ENCODE measurements at regions not wholly inside any gene's neighbourhood (a gene's known extent, or its start where the extent isn't known, plus 50 kb on each side); places are given as distances from the start of the nearest gene placed in this dataset.
"Not testable (repeated sequence)": the region's sequence is repeated elsewhere in the genome, so short reads cannot be mapped to it uniquely, and the experiment has no call there.

DNA sequence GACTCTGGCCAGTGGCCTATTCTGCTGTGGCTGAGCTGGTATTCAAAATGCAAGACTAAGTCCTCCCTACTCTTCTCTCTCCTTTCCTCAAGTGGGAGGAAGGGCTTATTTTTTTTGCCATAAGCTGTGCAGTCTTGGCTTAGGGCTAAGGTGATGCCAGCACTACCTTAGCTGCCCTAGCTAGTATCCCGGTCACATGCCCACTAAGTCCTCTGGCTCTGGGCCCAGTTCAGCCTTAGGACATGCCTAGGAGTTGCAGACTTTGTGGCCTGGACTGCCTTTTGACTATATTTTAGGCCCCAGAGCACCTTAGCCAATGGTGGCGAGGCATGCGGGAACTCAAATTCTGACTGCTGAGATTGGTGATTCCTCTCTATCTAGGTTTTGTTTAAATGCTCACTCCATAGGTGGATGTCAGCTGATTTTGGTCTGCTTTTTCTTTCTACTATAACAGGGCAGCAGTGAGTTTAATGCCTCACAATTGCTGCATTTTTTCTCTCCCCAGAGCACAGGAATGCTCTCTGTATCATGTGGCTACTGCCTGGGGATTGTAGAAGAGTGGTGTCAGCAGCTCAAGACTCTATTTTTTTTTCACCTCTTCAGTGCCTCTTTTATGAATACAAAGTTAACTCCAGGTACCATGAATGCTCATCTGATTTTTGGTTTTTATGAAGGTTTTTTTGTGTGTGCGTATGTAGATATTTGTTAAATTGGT is 472.9 kb upstream of the GRID2 start:
- peaks cover 28% of the 10 kb centered on the region for H3K9me3 ChIP-seq (replicated peaks; ENCODE audit: control insufficient read depth, low read depth, low read length)
- no peaks in the 10 kb centered on the region for H3K4me1 ChIP-seq (ENCODE audit: control insufficient read depth, insufficient read depth, low read length)
- H3K4me3 ChIP-seq (ENCODE audit: low read length), result no peak overlapping the region
- no peaks in the 10 kb centered on the region for H3K27me3 ChIP-seq (ENCODE audit: control insufficient read depth, insufficient read depth, low read length)
- no peak overlapping the region for H3K27ac ChIP-seq (ENCODE audit: low read length)
- no peaks in the 10 kb centered on the region for H3K36me3 ChIP-seq (ENCODE audit: control insufficient read depth, insufficient read depth, low read length)
- WGBS (ENCODE audit: insufficient coverage), result 90% methylated on average over 2 of the region's 4 CpGs
- DNase-seq, result no peak

- Histone ChIP-seq H3K36me3 (ENCODE audit: control insufficient read depth, insufficient read depth, low read length) (no peaks in the 10 kb centered on the region), H3K4me1 (ENCODE audit: control insufficient read depth, insufficient read depth, low read length) (no peaks in the 10 kb centered on the region), H3K9me3 (replicated peaks; ENCODE audit: control insufficient read depth, low read depth, low read length) (peaks cover 17% of the 10 kb centered on the region), H3K27me3 (ENCODE audit: control insufficient read depth, insufficient read depth, low read length) (no peaks in the 10 kb centered on the region), H3K27ac (ENCODE audit: low read length) (no peak overlapping the region), H3K4me3 (ENCODE audit: low read length) (no peak overlapping the region)
- WGBS (ENCODE audit: insufficient coverage), result no CpG with 5 or more reads among the region's 1 CpG
- no peak for DNase-seq
These were observed 466.1 kb upstream of the GRID2 start for GRCh38 chr4:91837608-91838029.

GRCh38 chr4:91838181-91838861 is 465.4 kb upstream of the GRID2 start:
- no peaks in the 10 kb centered on the region for H3K4me1 ChIP-seq (ENCODE audit: control insufficient read depth, insufficient read depth, low read length)
- H3K4me3 ChIP-seq (ENCODE audit: low read length), result no peak overlapping the region
- no peaks in the 10 kb centered on the region for H3K27me3 ChIP-seq (ENCODE audit: control insufficient read depth, insufficient read depth, low read length)
- no CpG with 5 or more reads among the region's 2 CpGs for WGBS (ENCODE audit: insufficient coverage)
- H3K9me3 ChIP-seq (replicated peaks; ENCODE audit: control insufficient read depth, low read depth, low read length), result peaks cover 11% of the 10 kb centered on the region
- H3K27ac ChIP-seq (ENCODE audit: low read length), result no peak overlapping the region
- peak; percentile 11 for DNase-seq
- H3K36me3 ChIP-seq (ENCODE audit: control insufficient read depth, insufficient read depth, low read length), result no peaks in the 10 kb centered on the region

DNA sequence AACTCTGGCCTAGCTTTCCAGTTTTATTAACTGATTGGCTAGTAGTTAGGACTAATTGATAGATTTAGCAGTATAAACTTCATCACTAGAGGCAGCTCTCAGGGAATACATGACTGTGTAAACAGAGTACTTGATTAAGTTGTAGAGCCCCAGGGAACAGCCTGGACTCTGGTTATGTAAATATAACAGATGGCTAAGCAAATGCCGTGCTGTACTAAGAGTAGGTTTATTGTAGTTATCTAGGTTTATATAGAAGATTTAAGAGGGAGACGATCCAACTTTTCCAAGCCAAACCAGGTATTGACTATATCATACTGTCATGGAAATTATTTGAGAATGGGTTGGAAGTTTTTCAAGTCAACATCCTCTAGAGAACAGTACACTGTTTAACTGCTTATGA is 463.4 kb upstream of the GRID2 start:
- Histone ChIP-seq H3K36me3 (ENCODE audit: control insufficient read depth, insufficient read depth, low read length) (no peaks in the 10 kb centered on the region), H3K4me1 (ENCODE audit: control insufficient read depth, insufficient read depth, low read length) (no peaks in the 10 kb centered on the region), H3K27ac (ENCODE audit: low read length) (no peak overlapping the region), H3K27me3 (ENCODE audit: control insufficient read depth, insufficient read depth, low read length) (no peaks in the 10 kb centered on the region), H3K4me3 (ENCODE audit: low read length) (no peak overlapping the region), H3K9me3 (replicated peaks; ENCODE audit: control insufficient read depth, low read depth, low read length) (no peaks in the 10 kb centered on the region)
- WGBS (ENCODE audit: insufficient coverage), result no CpG with 5 or more reads among the region's 2 CpGs
- no peak for DNase-seq

DNA sequence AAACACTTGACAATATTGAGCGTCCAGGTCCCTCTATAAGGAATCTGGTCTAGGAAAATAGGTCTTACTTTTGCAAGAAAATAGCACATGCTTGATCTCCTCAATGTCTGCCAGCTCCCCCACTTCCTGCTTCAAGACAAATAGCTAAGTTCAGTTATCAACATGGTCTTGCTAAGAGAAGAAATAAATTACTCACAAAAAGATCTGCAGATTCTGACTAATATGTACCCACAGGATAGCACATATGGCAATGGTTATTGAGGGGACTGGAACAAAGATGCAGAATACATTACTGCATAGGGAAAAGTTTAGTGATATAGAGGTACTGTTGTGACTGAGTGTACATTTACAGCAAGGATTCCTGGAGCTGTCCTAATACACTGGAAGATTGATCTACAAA is 457.5 kb upstream of the GRID2 start:
- WGBS (ENCODE audit: insufficient coverage), result no CpG with 5 or more reads among the region's 1 CpG

GRCh38 chr4:91851456-91851855 is 452.3 kb upstream of the GRID2 start:
- H3K9me3 ChIP-seq (replicated peaks; ENCODE audit: control insufficient read depth, low read depth, low read length), result peaks cover 2% of the 10 kb centered on the region
- no peaks in the 10 kb centered on the region for H3K4me1 ChIP-seq (ENCODE audit: control insufficient read depth, insufficient read depth, low read length)
- WGBS (ENCODE audit: insufficient coverage), result 100% methylated on average over 4 of the region's 4 CpGs
- H3K36me3 ChIP-seq (ENCODE audit: control insufficient read depth, insufficient read depth, low read length), result no peaks in the 10 kb centered on the region
- DNase-seq, result no peak
- no peak overlapping the region for H3K27ac ChIP-seq (ENCODE audit: low read length)
- no peak overlapping the region for H3K4me3 ChIP-seq (ENCODE audit: low read length)
- no peaks in the 10 kb centered on the region for H3K27me3 ChIP-seq (ENCODE audit: control insufficient read depth, insufficient read depth, low read length)

More for the DNA sequence above, 457.5 kb upstream of the GRID2 start:
- Histone ChIP-seq H3K36me3 (ENCODE audit: control insufficient read depth, insufficient read depth, low read length) (no peaks in the 10 kb centered on the region), H3K27me3 (ENCODE audit: control insufficient read depth, insufficient read depth, low read length) (no peaks in the 10 kb centered on the region), H3K4me1 (ENCODE audit: control insufficient read depth, insufficient read depth, low read length) (no peaks in the 10 kb centered on the region), H3K4me3 (ENCODE audit: low read length) (no peak overlapping the region), H3K9me3 (replicated peaks; ENCODE audit: control insufficient read depth, low read depth, low read length) (no peaks in the 10 kb centered on the region), H3K27ac (ENCODE audit: low read length) (no peak overlapping the region)
- DNase-seq, result no peak

- Histone ChIP-seq H3K36me3 (ENCODE audit: control insufficient read depth, insufficient read depth, low read length) (no peaks in the 10 kb centered on the region), H3K9me3 (replicated peaks; ENCODE audit: control insufficient read depth, low read depth, low read length) (no peaks in the 10 kb centered on the region), H3K27ac (ENCODE audit: low read length) (no peak overlapping the region), H3K27me3 (ENCODE audit: control insufficient read depth, insufficient read depth, low read length) (no peaks in the 10 kb centered on the region), H3K4me1 (ENCODE audit: control insufficient read depth, insufficient read depth, low read length) (no peaks in the 10 kb centered on the region), H3K4me3 (ENCODE audit: low read length) (no peak overlapping the region)
- no peak for DNase-seq
- WGBS (ENCODE audit: insufficient coverage), result no CpG with 5 or more reads among the region's 1 CpG
These were observed 415.8 kb upstream of the GRID2 start for GRCh38 chr4:91887926-91888325.

GRCh38 chr4:91891217-91891616 is 412.5 kb upstream of the GRID2 start:
- not testable (repeated sequence) for H3K36me3 ChIP-seq (ENCODE audit: control insufficient read depth, insufficient read depth, low read length); H3K27ac ChIP-seq (ENCODE audit: low read length); DNase-seq; H3K27me3 ChIP-seq (ENCODE audit: control insufficient read depth, insufficient read depth, low read length); H3K4me1 ChIP-seq (ENCODE audit: control insufficient read depth, insufficient read depth, low read length); H3K9me3 ChIP-seq (replicated peaks; ENCODE audit: control insufficient read depth, low read depth, low read length); H3K4me3 ChIP-seq (ENCODE audit: low read length)
- WGBS (ENCODE audit: insufficient coverage), result 97% methylated on average over 4 of the region's 5 CpGs

DNA sequence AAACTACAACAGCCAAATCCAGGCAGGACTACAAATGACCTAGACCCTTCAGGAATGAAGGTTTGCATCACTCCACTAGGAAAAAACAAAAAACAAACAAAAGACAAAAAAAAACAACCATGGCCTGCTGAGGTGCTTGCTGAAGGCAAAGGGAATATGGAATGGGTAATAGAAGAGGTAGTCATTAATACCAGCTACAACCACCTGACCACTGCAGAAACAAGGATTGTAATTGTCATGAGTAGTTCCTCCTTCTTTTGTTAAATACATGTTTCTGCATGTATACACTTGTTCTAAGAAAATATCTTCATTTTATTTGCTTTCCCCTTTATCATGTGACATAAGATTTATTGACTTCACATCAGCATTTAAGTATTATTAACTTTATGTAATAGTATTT is 409.8 kb upstream of the GRID2 start:
- Histone ChIP-seq H3K27me3 (ENCODE audit: control insufficient read depth, insufficient read depth, low read length) (no peaks in the 10 kb centered on the region), H3K36me3 (ENCODE audit: control insufficient read depth, insufficient read depth, low read length) (no peaks in the 10 kb centered on the region), H3K9me3 (replicated peaks; ENCODE audit: control insufficient read depth, low read depth, low read length) (no peaks in the 10 kb centered on the region), H3K4me1 (ENCODE audit: control insufficient read depth, insufficient read depth, low read length) (no peaks in the 10 kb centered on the region), H3K27ac (ENCODE audit: low read length) (no peak overlapping the region), H3K4me3 (ENCODE audit: low read length) (no peak overlapping the region)
- DNase-seq, result no peak

GRCh38 chr4:91904556-91904955 is 399.2 kb upstream of the GRID2 start:
- Histone ChIP-seq H3K4me1 (ENCODE audit: control insufficient read depth, insufficient read depth, low read length) (no peaks in the 10 kb centered on the region), H3K9me3 (replicated peaks; ENCODE audit: control insufficient read depth, low read depth, low read length) (no peaks in the 10 kb centered on the region), H3K4me3 (ENCODE audit: low read length) (no peak overlapping the region), H3K27me3 (ENCODE audit: control insufficient read depth, insufficient read depth, low read length) (no peaks in the 10 kb centered on the region), H3K36me3 (ENCODE audit: control insufficient read depth, insufficient read depth, low read length) (no peaks in the 10 kb centered on the region), H3K27ac (ENCODE audit: low read length) (no peak overlapping the region)
- DNase-seq, result no peak
- no CpG with 5 or more reads among the region's 1 CpG for WGBS (ENCODE audit: insufficient coverage)

Data from muscle of leg (tissue), 3 donors.